ENCODE measurements at regions not wholly inside any gene's neighbourhood (a gene's known extent, or its start where the extent isn't known, plus 50 kb on each side); places are given as distances from the start of the nearest gene placed in this dataset.

GRCh38 chr2:39834426-39834825, 55.4 kb upstream of the THUMPD2 start:
- TF ChIP-seq, protein P1, sequence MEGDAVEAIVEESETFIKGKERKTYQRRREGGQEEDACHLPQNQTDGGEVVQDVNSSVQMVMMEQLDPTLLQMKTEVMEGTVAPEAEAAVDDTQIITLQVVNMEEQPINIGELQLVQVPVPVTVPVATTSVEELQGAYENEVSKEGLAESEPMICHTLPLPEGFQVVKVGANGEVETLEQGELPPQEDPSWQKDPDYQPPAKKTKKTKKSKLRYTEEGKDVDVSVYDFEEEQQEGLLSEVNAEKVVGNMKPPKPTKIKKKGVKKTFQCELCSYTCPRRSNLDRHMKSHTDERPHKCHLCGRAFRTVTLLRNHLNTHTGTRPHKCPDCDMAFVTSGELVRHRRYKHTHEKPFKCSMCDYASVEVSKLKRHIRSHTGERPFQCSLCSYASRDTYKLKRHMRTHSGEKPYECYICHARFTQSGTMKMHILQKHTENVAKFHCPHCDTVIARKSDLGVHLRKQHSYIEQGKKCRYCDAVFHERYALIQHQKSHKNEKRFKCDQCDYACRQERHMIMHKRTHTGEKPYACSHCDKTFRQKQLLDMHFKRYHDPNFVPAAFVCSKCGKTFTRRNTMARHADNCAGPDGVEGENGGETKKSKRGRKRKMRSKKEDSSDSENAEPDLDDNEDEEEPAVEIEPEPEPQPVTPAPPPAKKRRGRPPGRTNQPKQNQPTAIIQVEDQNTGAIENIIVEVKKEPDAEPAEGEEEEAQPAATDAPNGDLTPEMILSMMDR (IDR thresholded peaks at IDR 0.05) = no peak
- no peak for TF ChIP-seq EZH2 (IDR thresholded peaks at IDR 0.05; ENCODE audit: borderline replicate concordance, insufficient read depth, low read depth, low read length, poor library complexity, severe bottlenecking)

Measured in B cell (primary cell).